Hematopoietic multipotent progenitor cell treated with erythropoietin and hydrocortisone succinate and interleukin-3 and kit ligand, for 15 days (in vitro differentiated cells): ENCODE measurements at regions not wholly inside any gene's neighbourhood (a gene's known extent, or its start where the extent isn't known, plus 50 kb on each side); places are given as distances from the start of the nearest gene placed in this dataset.

Experiments
- DNase-seq: peaks from one replicate; pipeline ENCODE4 v3.0.0-alpha.2; 2015; ENCODE audit warnings: low spot score

DNA sequence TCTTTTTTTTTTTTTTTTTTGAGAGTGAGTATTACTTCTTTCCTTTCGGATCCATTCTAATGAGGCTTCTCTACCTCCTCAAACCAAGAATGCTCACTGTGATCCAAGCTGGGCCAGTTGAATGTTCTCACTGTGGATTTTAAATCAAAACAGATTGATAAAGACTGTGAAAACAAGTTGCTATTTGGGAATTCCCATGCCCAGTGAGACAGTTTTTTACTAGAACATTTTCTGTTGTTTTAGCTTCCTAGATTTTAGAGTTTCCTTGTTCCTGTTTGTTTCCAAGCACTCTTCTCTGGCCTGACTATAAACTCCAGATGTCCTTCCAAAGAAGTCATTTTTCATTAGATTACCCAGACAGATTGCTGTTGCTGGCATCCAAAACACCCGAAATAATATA is 60.1 kb upstream of the GALNT15 start:
- DNase-seq: no peak

DNA sequence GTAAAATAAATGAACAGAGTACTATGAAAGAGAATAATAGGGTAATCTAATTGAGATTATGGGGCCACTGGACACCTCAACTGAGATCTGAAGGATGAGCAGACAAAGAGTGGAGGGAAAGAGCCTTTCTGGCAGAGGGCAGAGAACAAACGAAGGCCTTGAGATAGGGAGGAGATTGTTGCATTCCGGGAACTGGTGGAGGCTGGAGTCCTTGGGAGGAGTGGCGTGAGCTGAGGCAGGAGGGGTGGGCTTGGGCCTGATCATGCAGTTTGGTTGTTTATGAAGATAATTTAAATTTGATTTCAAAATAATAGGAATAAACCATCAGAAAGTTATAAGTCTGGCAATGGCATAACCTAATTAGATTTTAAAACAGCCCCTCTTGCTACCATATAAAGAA is 59.5 kb upstream of the GALNT15 start:
- no peak for DNase-seq

DNA sequence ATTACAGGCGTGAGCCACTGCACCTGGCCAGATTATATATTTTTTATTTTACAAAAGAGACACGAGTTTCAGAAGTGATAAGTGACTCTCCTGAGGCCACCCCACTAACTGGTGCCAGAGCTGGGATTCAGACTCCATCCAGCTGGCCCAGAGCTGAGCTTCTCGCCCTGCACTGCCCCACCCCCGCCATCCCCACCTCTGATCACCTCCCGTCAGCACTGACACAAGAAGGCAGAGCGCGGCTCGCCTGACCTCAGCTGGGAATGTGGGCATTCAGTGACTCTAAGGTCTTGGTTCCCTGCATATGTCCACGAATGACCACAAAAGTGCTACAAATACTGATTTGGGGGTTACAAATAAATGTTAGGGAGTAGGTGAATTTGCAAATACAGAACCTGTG is 56.1 kb upstream of the GALNT15 start:
- DNase-seq: no peak

DNA sequence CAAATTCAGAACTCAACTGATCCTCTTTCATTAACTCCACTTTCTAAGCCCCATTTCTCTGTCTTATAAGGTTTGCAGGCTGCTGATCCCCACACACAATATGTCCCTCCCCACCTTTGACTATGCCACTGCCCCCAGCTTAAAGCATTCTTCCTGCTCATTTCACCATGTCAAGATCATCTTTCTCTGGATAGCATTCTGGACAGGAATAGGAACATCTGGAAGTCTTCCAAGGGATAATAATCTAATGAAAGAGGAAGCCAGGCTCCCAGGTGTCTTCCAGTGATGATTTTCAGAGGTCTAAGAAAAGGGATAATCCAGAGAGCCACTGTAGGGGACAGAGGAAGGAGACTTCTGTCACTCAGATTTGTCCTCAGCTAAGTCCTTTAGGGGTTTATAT is 54.6 kb upstream of the GALNT15 start:
- no peak for DNase-seq

DNA sequence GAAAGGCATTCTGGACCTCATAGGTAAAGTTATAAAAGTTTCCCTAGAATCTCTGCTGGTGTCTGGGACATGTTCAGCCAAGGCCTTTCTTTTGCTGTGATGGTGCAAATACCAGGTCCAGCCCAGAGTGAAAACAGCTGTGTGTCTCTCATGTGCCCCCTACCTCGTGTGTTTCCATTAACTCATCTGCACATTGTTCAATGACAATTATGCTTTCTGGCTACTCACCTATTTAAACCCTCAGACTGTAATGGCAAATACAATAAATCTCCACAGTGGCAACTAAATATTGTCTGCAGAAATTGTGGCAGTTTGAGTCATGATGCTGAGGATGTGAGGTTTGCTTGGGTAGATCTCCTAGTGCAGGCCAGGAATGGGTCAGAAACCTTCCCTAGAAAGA is 53.1 kb upstream of the GALNT15 start:
- no peak for DNase-seq

DNA sequence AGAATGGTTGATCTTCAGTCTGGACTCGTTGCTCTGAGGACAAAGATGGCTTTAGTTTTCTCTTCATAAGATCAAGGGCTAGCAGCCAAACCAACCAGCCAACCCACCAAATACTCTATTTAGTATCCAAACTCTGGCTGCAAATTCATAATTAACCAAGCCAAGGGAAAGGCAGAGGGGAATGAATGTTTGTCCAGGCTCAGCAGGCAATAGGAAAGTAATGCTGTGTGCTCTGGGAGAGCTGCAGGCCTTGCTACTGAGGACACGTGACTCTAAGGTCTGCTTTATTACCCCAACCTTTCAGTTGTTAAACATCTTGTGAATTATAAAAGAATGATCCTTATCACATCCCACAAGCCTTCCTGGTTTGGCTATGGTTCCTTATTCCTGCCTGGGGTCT is 52.3 kb upstream of the GALNT15 start:
- no peak for DNase-seq

DNA sequence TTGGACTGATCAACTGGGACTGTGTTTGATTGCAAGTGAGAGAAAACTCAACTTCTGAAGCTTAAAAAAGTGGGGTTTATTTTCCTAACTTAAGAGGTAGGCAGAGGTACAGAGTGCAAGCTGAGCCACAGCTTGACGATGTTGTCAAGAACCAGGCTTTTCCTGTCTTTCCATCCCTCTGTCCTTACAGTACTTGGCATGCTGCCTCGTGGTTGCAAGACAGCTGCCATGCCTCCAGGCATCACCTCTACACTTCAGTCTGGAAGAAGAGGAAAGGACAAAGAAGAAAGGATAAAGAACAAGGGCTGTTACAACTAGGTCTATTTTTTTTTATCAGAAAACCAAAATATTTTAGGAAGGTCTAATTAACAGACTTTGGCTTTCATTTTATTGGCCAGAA is 51.8 kb upstream of the GALNT15 start:
- no peak for DNase-seq

DNA sequence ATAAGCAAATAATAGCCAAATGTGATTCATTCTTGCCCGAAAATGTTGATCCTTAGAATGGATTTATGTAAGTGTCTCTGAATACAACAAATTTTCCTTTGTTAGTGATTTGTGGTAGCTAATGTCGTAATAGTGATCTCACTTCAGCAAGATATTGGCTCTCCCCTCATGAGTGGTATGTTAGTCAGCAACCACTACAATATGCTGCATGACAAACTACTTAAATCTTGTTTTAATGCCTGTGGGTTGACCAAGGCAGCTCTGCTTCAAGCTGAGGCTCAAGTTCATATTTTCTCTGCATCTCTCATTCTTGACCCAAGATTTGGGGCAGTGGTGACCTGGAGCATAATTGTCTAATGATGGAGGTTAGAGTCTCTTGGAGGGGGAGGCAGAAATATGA is 49.8 kb upstream of the GALNT15 start:
- no peak for DNase-seq
